H9 (cell line): ENCODE measurements at regions not wholly inside any gene's neighbourhood (a gene's known extent, or its start where the extent isn't known, plus 50 kb on each side); places are given as distances from the start of the nearest gene placed in this dataset.

ENCODE experiments used
- DNase-seq: peaks from one replicate; pipeline ENCODE4 v3.0.0-alpha.2; 2017
- H2AFZ ChIP-seq: one replicate; pipeline ENCODE4 v1.6.1; 2013; ENCODE audit warnings: mild to moderate bottlenecking, low read length, control low read depth, moderate library complexity
- H2AK5ac ChIP-seq: 2 replicates; pipeline ENCODE4 v1.6.1; 2013; ENCODE audit warnings: low read length, control low read depth, mixed read lengths; ENCODE audit not compliant: insufficient read length
- H2BK120ac ChIP-seq: one replicate; pipeline ENCODE4 v1.6.1; 2013; ENCODE audit warnings: low read depth, mild to moderate bottlenecking, low read length, control low read depth, inconsistent platforms; ENCODE audit not compliant: poor library complexity, severe bottlenecking
- H2BK12ac ChIP-seq: 2 replicates; pipeline ENCODE4 v1.6.1; 2013; ENCODE audit warnings: low read length, control low read depth, mixed read lengths, low read depth; ENCODE audit not compliant: insufficient read length
- H2BK15ac ChIP-seq: 2 replicates; pipeline ENCODE4 v1.6.1; 2013; ENCODE audit warnings: low read depth, low read length, control low read depth
- H2BK20ac ChIP-seq: one replicate; pipeline ENCODE4 v1.6.1; 2013; ENCODE audit warnings: low read depth, mild to moderate bottlenecking, low read length, control low read depth, inconsistent platforms; ENCODE audit not compliant: poor library complexity, severe bottlenecking
- H2BK5ac ChIP-seq: 2 replicates; pipeline ENCODE4 v1.6.1; 2013; ENCODE audit warnings: low read length, control low read depth, mixed read lengths; ENCODE audit not compliant: insufficient read length
- H3K14ac ChIP-seq: 2 replicates; pipeline ENCODE4 v1.6.1; 2013; ENCODE audit warnings: low read length, control low read depth; ENCODE audit not compliant: insufficient read depth
- H3K18ac ChIP-seq: 2 replicates; pipeline ENCODE4 v1.6.1; 2013; ENCODE audit warnings: low read depth, mild to moderate bottlenecking, mixed read lengths, low read length, control low read depth; ENCODE audit not compliant: insufficient read length
- H3K23ac ChIP-seq: 2 replicates; pipeline ENCODE4 v1.6.1; 2013; ENCODE audit warnings: low read length, control low read depth, mixed read lengths, low read depth; ENCODE audit not compliant: insufficient read length
- H3K23me2 ChIP-seq: 2 replicates; pipeline ENCODE4 v1.6.1; 2013; ENCODE audit warnings: low read depth, mild to moderate bottlenecking, mixed read lengths, low read length, control low read depth; ENCODE audit not compliant: insufficient read length, poor library complexity, severe bottlenecking
- H3K27ac ChIP-seq: 2 replicates; pipeline ENCODE4 v1.5.1; 2013; ENCODE audit warnings: low read length, control low read depth, mixed read lengths, low read depth; ENCODE audit not compliant: insufficient read length
- H3K27me3 ChIP-seq: 2 replicates; pipeline ENCODE4 v1.6.1; 2013; ENCODE audit warnings: low read length, control low read depth, inconsistent platforms; ENCODE audit not compliant: insufficient read depth
- H3K4ac ChIP-seq: 2 replicates; pipeline ENCODE4 v1.6.1; 2013; ENCODE audit warnings: low read depth, mild to moderate bottlenecking, control low read depth, inconsistent platforms, low read length, moderate library complexity
- H3K4me1 ChIP-seq: 2 replicates; pipeline ENCODE4 v1.6.1; 2013; ENCODE audit warnings: low read length, control low read depth, inconsistent platforms; ENCODE audit not compliant: insufficient read depth
- H3K4me2 ChIP-seq: 2 replicates; pipeline ENCODE4 v1.6.1; 2013; ENCODE audit warnings: low read length, control low read depth, mixed read lengths; ENCODE audit not compliant: insufficient read length, insufficient read depth
- H3K56ac ChIP-seq: 2 replicates; pipeline ENCODE4 v1.6.1; 2013; ENCODE audit warnings: low read depth, mild to moderate bottlenecking, mixed read lengths, low read length, control low read depth; ENCODE audit not compliant: insufficient read length
- H3K79me1 ChIP-seq: 2 replicates; pipeline ENCODE4 v1.6.1; 2013; ENCODE audit warnings: low read depth, mild to moderate bottlenecking, moderate library complexity, low read length, control low read depth, inconsistent platforms; ENCODE audit not compliant: insufficient read depth, poor library complexity, severe bottlenecking
- H3K79me2 ChIP-seq: 2 replicates; pipeline ENCODE4 v1.6.1; 2013; ENCODE audit warnings: low read length, control low read depth, inconsistent platforms; ENCODE audit not compliant: insufficient read depth
- H3K9ac ChIP-seq: 2 replicates; pipeline ENCODE4 v1.6.1; 2013; ENCODE audit warnings: low read length, control low read depth, mixed read lengths; ENCODE audit not compliant: insufficient read length; ENCODE audit errors: extremely low read depth
- H3K9me3 ChIP-seq: one replicate; pipeline ENCODE4 v1.6.1; 2013; ENCODE audit warnings: low read depth, low read length, inconsistent platforms; ENCODE audit not compliant: control insufficient read depth
- H3T11ph ChIP-seq: one replicate; pipeline ENCODE4 v1.6.1; 2013; ENCODE audit warnings: mild to moderate bottlenecking, low read length, control low read depth, inconsistent platforms
- H4K20me1 ChIP-seq: one replicate; pipeline ENCODE4 v1.6.1; 2013; ENCODE audit not compliant: control insufficient read depth, insufficient read length, insufficient read depth
- H4K5ac ChIP-seq: 2 replicates; pipeline ENCODE4 v1.6.1; 2013; ENCODE audit warnings: low read depth, mild to moderate bottlenecking, mixed read lengths, low read length, control low read depth; ENCODE audit not compliant: insufficient read length
- H4K8ac ChIP-seq: replicated peaks from 2 replicates; pipeline ENCODE4 v1.6.1; 2013; ENCODE audit warnings: low read length, control low read depth, mixed read lengths, low read depth; ENCODE audit not compliant: insufficient read length
- H4K91ac ChIP-seq: 2 replicates; pipeline ENCODE4 v1.6.1; 2013; ENCODE audit warnings: low read depth, mild to moderate bottlenecking, moderate library complexity, mixed read lengths, low read length, control low read depth; ENCODE audit not compliant: insufficient read length
- H3K27ac Mint-ChIP-seq, 3 experiments: 2 replicates in 2 of 3; 3 replicates in 1 of 3; pipeline ENCODE4 v1.8.0; 2020 to 2021; ENCODE audit warnings: mixed read lengths in 3 of 3, mild to moderate bottlenecking in 1 of 3, moderate library complexity in 1 of 3
- H3K27me3 Mint-ChIP-seq: 2 replicates; pipeline ENCODE4 v1.8.0; 2021; ENCODE audit warnings: low read depth, mild to moderate bottlenecking, moderate library complexity, mixed read lengths
- H3K36me3 Mint-ChIP-seq, 3 experiments: 2 replicates in 2 of 3; 3 replicates in 1 of 3; pipeline ENCODE4 v1.8.0; 2020 to 2021; ENCODE audit warnings: low read depth in 3 of 3, mixed read lengths in 3 of 3; ENCODE audit not compliant: insufficient read depth in 1 of 3
- H3K4me1 Mint-ChIP-seq, 2 experiments: 2 replicates each; pipeline ENCODE4 v1.8.0; 2020; ENCODE audit warnings: mixed read lengths in 2 of 2
- H3K4me3 Mint-ChIP-seq, 2 experiments: 2 replicates in 1 of 2; 3 replicates in 1 of 2; pipeline ENCODE4 v1.8.0; 2020 to 2021; ENCODE audit warnings: mild to moderate bottlenecking in 2 of 2, mixed read lengths in 2 of 2, moderate library complexity in 1 of 2
- H3K9me3 Mint-ChIP-seq, 2 experiments: 2 replicates in 1 of 2; 3 replicates in 1 of 2; pipeline ENCODE4 v1.8.0; 2020; ENCODE audit warnings: mild to moderate bottlenecking in 2 of 2, mixed read lengths in 2 of 2, moderate library complexity in 1 of 2
- WGBS: extraction: QIAGEN DNeasy Blood & Tissue Kit; methylation state at CpG from one replicate; pipeline ENCODE4 v1.1.7; 2013; ENCODE audit warnings: missing lambda C conversion rate, low lambda C conversion rate, mixed read lengths; ENCODE audit not compliant: insufficient read length; ENCODE audit errors: extremely low coverage; 5-methylcytosine and 5-hydroxymethylcytosine counted together
- TF ChIP-seq, protein P1 (sequence below): fragments of 200-600 bp; sonication (generic); conservative IDR thresholded peaks from 3 replicates; pipeline ENCODE4 v1.8.0; 2021; ENCODE audit warnings: antibody characterized with exemption, mild to moderate bottlenecking

DNA sequence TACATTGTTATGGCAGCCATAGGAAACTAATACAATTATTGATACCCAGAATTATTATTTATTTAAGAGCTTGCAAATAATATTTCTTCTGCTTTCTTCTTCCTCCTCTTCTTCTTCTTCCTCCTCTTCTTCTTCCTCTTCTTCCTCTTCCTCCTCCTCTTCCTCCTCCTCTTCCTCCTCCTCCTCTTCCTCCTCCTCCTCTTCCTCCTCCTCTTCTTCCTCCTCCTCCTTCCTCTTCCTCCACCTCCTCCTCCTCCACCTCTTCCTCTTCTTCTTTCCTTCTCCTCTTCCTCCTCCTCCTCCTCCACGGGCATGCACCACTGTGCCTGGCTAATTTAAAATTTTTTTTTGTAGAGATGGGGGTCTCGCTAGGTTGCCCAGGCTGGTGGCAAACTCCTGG, 95.6 kb upstream of the BCAR3 start:
- Histone ChIP-seq H4K8ac (no peak overlapping the region), H3K23ac (no peak overlapping the region), H2AFZ (no peak overlapping the region), H3K4me1 (peaks cover 2% of the 10 kb centered on the region; the same call in 1 of the 2 replicates), H2BK120ac (no peak overlapping the region), H2BK15ac (no peak overlapping the region), H4K20me1 (no peaks in the 10 kb centered on the region), H3K27ac (no peak overlapping the region), H2BK12ac (no peak overlapping the region), H3K4me2 (no peak overlapping the region), H4K5ac (no peak overlapping the region), H3K14ac (no peak overlapping the region), H3K79me2 (no peaks in the 10 kb centered on the region), H4K91ac (no peak overlapping the region), H3K79me1 (no peaks in the 10 kb centered on the region), H3K23me2 (no peaks in the 10 kb centered on the region), H3K18ac (no peak overlapping the region), H3T11ph (no peak overlapping the region), H2BK5ac (no peak overlapping the region), H2AK5ac (no peak overlapping the region), H3K4ac (no peak overlapping the region), H3K27me3 (no peaks in the 10 kb centered on the region), H3K9me3 (no peaks in the 10 kb centered on the region), H3K9ac (no peak overlapping the region), H2BK20ac (no peak overlapping the region), H3K56ac (no peak overlapping the region)
- no peak for DNase-seq
- Mint-ChIP-seq H3K36me3 (no peaks in the 10 kb centered on the region), H3K9me3 (no peaks in the 10 kb centered on the region), H3K4me1 (peaks cover 21 to 22% of the 10 kb centered on the region in 2 experiments), H3K4me3 (no peak overlapping the region), H3K27ac (no peak overlapping the region; a peak in 1 of 7 replicates), H3K27me3 (no peaks in the 10 kb centered on the region)
- no CpG with 5 or more reads among the region's 2 CpGs for WGBS
- TF ChIP-seq, protein P1, sequence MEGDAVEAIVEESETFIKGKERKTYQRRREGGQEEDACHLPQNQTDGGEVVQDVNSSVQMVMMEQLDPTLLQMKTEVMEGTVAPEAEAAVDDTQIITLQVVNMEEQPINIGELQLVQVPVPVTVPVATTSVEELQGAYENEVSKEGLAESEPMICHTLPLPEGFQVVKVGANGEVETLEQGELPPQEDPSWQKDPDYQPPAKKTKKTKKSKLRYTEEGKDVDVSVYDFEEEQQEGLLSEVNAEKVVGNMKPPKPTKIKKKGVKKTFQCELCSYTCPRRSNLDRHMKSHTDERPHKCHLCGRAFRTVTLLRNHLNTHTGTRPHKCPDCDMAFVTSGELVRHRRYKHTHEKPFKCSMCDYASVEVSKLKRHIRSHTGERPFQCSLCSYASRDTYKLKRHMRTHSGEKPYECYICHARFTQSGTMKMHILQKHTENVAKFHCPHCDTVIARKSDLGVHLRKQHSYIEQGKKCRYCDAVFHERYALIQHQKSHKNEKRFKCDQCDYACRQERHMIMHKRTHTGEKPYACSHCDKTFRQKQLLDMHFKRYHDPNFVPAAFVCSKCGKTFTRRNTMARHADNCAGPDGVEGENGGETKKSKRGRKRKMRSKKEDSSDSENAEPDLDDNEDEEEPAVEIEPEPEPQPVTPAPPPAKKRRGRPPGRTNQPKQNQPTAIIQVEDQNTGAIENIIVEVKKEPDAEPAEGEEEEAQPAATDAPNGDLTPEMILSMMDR, result no peak
